HEK293T (cell line): ENCODE measurements at regions not wholly inside any gene's neighbourhood (a gene's known extent, or its start where the extent isn't known, plus 50 kb on each side); places are given as distances from the start of the nearest gene placed in this dataset.

Experiments
- CTCF ChIA-PET: fragments of 350-600 bp; formaldehyde crosslinking; extraction: SDS; loops from one replicate; lab custom pipeline; 2021; ENCODE audit warnings: antibody characterized with exemption, inconsistent platforms; lab: Yijun Ruan, JAX
- POLR2A ChIA-PET: fragments of 350-600 bp; formaldehyde crosslinking; extraction: SDS; loops from one replicate; lab custom pipeline; 2020; ENCODE audit warnings: antibody characterized with exemption, inconsistent platforms; lab: Yijun Ruan, JAX
- DNase-seq: peaks from one replicate; pipeline ENCODE4 v3.0.0; 2012; ENCODE audit warnings: mixed read lengths; ENCODE audit errors: extremely low spot score
- ARNT ChIP-seq: fragments of 450-650 bp; IDR thresholded peaks from 2 replicates; pipeline ENCODE4 v1.6.1; 2017; ENCODE audit warnings: mild to moderate bottlenecking
- BHLHE40 ChIP-seq: fragments of 450-650 bp; IDR thresholded peaks from 2 replicates; pipeline ENCODE4 v1.6.1; 2016; ENCODE audit warnings: mild to moderate bottlenecking, moderate library complexity, borderline replicate concordance
- CTBP1 ChIP-seq: fragments of 450-650 bp; IDR thresholded peaks from 2 replicates; pipeline ENCODE4 v1.6.1; 2016; ENCODE audit warnings: borderline replicate concordance
- ELF4 ChIP-seq: fragments of 450-650 bp; IDR thresholded peaks from 2 replicates; pipeline ENCODE4 v1.6.1; 2017; ENCODE audit warnings: antibody characterized with exemption
- FOXA1 ChIP-seq: fragments of 450-650 bp; IDR thresholded peaks from 2 replicates; pipeline ENCODE4 v1.6.1; 2016; ENCODE audit warnings: mild to moderate bottlenecking
- FOXK2 ChIP-seq: fragments of 450-650 bp; IDR thresholded peaks from 2 replicates; pipeline ENCODE4 v1.6.1; 2016; ENCODE audit warnings: mild to moderate bottlenecking
- FOXM1 ChIP-seq: fragments of 450-650 bp; IDR thresholded peaks from 2 replicates; pipeline ENCODE4 v1.6.1; 2017; ENCODE audit warnings: mild to moderate bottlenecking, borderline replicate concordance
- HDGF ChIP-seq: fragments of 450-650 bp; IDR thresholded peaks from 2 replicates; pipeline ENCODE4 v1.6.1; 2017; ENCODE audit warnings: antibody characterized with exemption, borderline replicate concordance
- L3MBTL2 ChIP-seq: fragments of 450-650 bp; conservative IDR thresholded peaks from 2 replicates; pipeline ENCODE4 v1.6.1; 2016; ENCODE audit warnings: mild to moderate bottlenecking
- LEF1 ChIP-seq: fragments of 450-650 bp; IDR thresholded peaks from 2 replicates; pipeline ENCODE4 v1.6.1; 2017; ENCODE audit warnings: mild to moderate bottlenecking, borderline replicate concordance
- NFRKB ChIP-seq: fragments of 450-650 bp; IDR thresholded peaks from 2 replicates; pipeline ENCODE4 v1.6.1; 2016; ENCODE audit warnings: mild to moderate bottlenecking, moderate library complexity
- PKNOX1 ChIP-seq: fragments of 450-650 bp; IDR thresholded peaks from 2 replicates; pipeline ENCODE4 v1.6.1; 2016
- SP1 ChIP-seq: fragments of 450-650 bp; IDR thresholded peaks from 2 replicates; pipeline ENCODE4 v1.6.1; 2017
- SUZ12 ChIP-seq: fragments of 450-650 bp; IDR thresholded peaks from 2 replicates; pipeline ENCODE4 v1.6.1; 2016; ENCODE audit warnings: mild to moderate bottlenecking
- TARDBP ChIP-seq: fragments of 450-650 bp; IDR thresholded peaks from 2 replicates; pipeline ENCODE4 v1.6.1; 2016
- ZNF384 ChIP-seq: fragments of 450-650 bp; IDR thresholded peaks from 2 replicates; pipeline ENCODE4 v1.6.1; 2016

- DNase-seq = peak; percentile 47
- CTCF ChIA-PET = interaction anchor here (0.7 to 2.1 kb wide), 3 partner anchors 320 to 438 kb away, joined by 3 to 9 read pairs (median 3); no protein-coding TSS in a partner anchor
- TF ChIP-seq BHLHE40 (no peak), FOXK2 (no peak), L3MBTL2 (no peak), SUZ12 (no peak), HDGF (no peak), NFRKB (no peak), LEF1 (no peak), TARDBP (no peak), ZNF384 (no peak), PKNOX1 (no peak), FOXM1 (no peak), ELF4 (no peak), ARNT (no peak), CTBP1 (no peak), SP1 (no peak), FOXA1 (no peak)
- POLR2A ChIA-PET = no interaction called here
Observed at GRCh38 chr7:19442016-19442785, 266.6 kb downstream of the POLR1F start.

GRCh38 chr7:19439517-19439916 lies 269.3 kb downstream of the POLR1F start:
- TF ChIP-seq HDGF (no peak), NFRKB (no peak), FOXA1 (no peak), LEF1 (no peak), CTBP1 (no peak), PKNOX1 (no peak)
- ChIA-PET POLR2A (no interaction called here), CTCF (no interaction called here)
- no peak for DNase-seq

- ChIA-PET CTCF (no interaction called here), POLR2A (no interaction called here)
- DNase-seq = no peak
- no peak for TF ChIP-seq SP1
- TF ChIP-seq TARDBP = no peak
- TF ChIP-seq CTBP1 = no peak
- TF ChIP-seq FOXM1 = no peak
- TF ChIP-seq FOXA1 = no peak
- TF ChIP-seq FOXK2 = no peak
- TF ChIP-seq BHLHE40 = no peak
- no peak for TF ChIP-seq SUZ12
- TF ChIP-seq HDGF = no peak
- no peak for TF ChIP-seq ZNF384
- no peak for TF ChIP-seq NFRKB
- TF ChIP-seq ELF4 = no peak
Observed at GRCh38 chr7:19437446-19437845, 271.4 kb downstream of the POLR1F start.

- ChIA-PET POLR2A (no interaction called here), CTCF (no interaction called here)
- no peak for TF ChIP-seq SP1
- no peak for TF ChIP-seq FOXK2
- no peak for TF ChIP-seq ELF4
- DNase-seq = no peak
Observed at GRCh38 chr7:19427944-19428343, 280.9 kb downstream of the POLR1F start.

- TF ChIP-seq FOXA1 = no peak
- TF ChIP-seq NFRKB = no peak
- no peak for TF ChIP-seq SP1
- no peak for TF ChIP-seq PKNOX1
- no peak for TF ChIP-seq LEF1
- no peak for TF ChIP-seq ZNF384
- TF ChIP-seq CTBP1 = no peak
- TF ChIP-seq ARNT = no peak
- no peak for TF ChIP-seq BHLHE40
- no peak for TF ChIP-seq FOXK2
- TF ChIP-seq ELF4 = no peak
- CTCF ChIA-PET = no interaction called here
- POLR2A ChIA-PET = no interaction called here
- no peak for DNase-seq
Observed at GRCh38 chr7:19421861-19422260, 276.6 kb upstream of the FERD3L start.

- TF ChIP-seq ARNT (no peak), L3MBTL2 (no peak), BHLHE40 (no peak)
- POLR2A ChIA-PET = no interaction called here
- DNase-seq = no peak
- CTCF ChIA-PET = interaction anchor here (0.6 kb wide), 2 partner anchors 111 to 126 kb away, joined by 3 to 4 read pairs; no protein-coding TSS in a partner anchor
Observed at GRCh38 chr7:19417231-19417630, 272.0 kb upstream of the FERD3L start.

- no peak for TF ChIP-seq ELF4
- TF ChIP-seq SUZ12 = no peak
- TF ChIP-seq FOXA1 = no peak
- TF ChIP-seq TARDBP = no peak
- TF ChIP-seq PKNOX1 = no peak
- no peak for DNase-seq
- CTCF ChIA-PET = no interaction called here
- POLR2A ChIA-PET = no interaction called here
Observed at GRCh38 chr7:19415123-19415522, 269.9 kb upstream of the FERD3L start.
